IMR-90 (cell line): ENCODE measurements at regions not wholly inside any gene's neighbourhood (a gene's known extent, or its start where the extent isn't known, plus 50 kb on each side); places are given as distances from the start of the nearest gene placed in this dataset.

Experiments used
- ATAC-seq: fragments of 200-7000 bp; cut with Tn5 transposase; 2 replicates; pipeline ENCODE4 v1.9.1; 2020; ENCODE audit warnings: low read depth, mild to moderate bottlenecking, moderate library complexity
- BruUV-seq: library from RNA; stranded (reverse); fragments of 400-500 nt; replicated peaks from 2 replicates; lab custom pipeline; 2021; lab: Mats Ljungman, UMichigan
- CTCF ChIA-PET: fragments of 300-600 bp; formaldehyde crosslinking; extraction: SDS; loops from one replicate; lab custom pipeline; 2021; ENCODE audit warnings: antibody characterized with exemption; lab: Yijun Ruan, JAX
- POLR2A ChIA-PET: fragments of 300-600 bp; sonication (Branson Sonifier 250); formaldehyde crosslinking; loops from one replicate; lab custom pipeline; 2022; ENCODE audit warnings: antibody characterized with exemption; ENCODE audit not compliant: unreplicated experiment; lab: Charles Lee
- DNase-seq: peaks from one replicate; pipeline ENCODE4 v3.0.0; 2013
- H2AFZ ChIP-seq: replicated peaks from 2 replicates; pipeline ENCODE3; 2013; ENCODE audit warnings: low read length, mild to moderate bottlenecking; ENCODE audit not compliant: poor library complexity
- H2AK5ac ChIP-seq: 2 replicates; pipeline ENCODE4 v1.6.1; 2013; ENCODE audit warnings: low read depth, low read length, inconsistent platforms
- H2AK9ac ChIP-seq: replicated peaks from 2 replicates; pipeline ENCODE3; 2013; ENCODE audit warnings: mild to moderate bottlenecking, low read depth, low read length, moderate library complexity; ENCODE audit not compliant: poor library complexity
- H2BK120ac ChIP-seq: 2 replicates; pipeline ENCODE4 v1.6.1; 2013; ENCODE audit warnings: low read depth, low read length, inconsistent platforms
- H2BK15ac ChIP-seq: 3 replicates; pipeline ENCODE4 v1.6.1; 2013; ENCODE audit warnings: low read depth, low read length, inconsistent platforms
- H2BK20ac ChIP-seq: 2 replicates; pipeline ENCODE4 v1.6.1; 2013; ENCODE audit warnings: low read depth, mild to moderate bottlenecking, inconsistent platforms, low read length, moderate library complexity
- H2BK5ac ChIP-seq: 2 replicates; pipeline ENCODE4 v1.6.1; 2013; ENCODE audit warnings: mild to moderate bottlenecking, low read depth, low read length, inconsistent platforms; ENCODE audit not compliant: poor library complexity, severe bottlenecking
- H3K14ac ChIP-seq: replicated peaks from 2 replicates; pipeline ENCODE4 v1.6.1; 2013; ENCODE audit warnings: low read depth, low read length, inconsistent platforms
- H3K18ac ChIP-seq: 2 replicates; pipeline ENCODE4 v1.6.1; 2013; ENCODE audit warnings: low read depth, low read length, control low read depth
- H3K23ac ChIP-seq: 2 replicates; pipeline ENCODE4 v1.6.1; 2013; ENCODE audit warnings: low read depth, low read length, inconsistent platforms
- H3K27ac ChIP-seq: 2 replicates; pipeline ENCODE4 v1.5.1; 2013; ENCODE audit warnings: mild to moderate bottlenecking, control low read depth, low read length; ENCODE audit not compliant: insufficient read depth
- H3K27me3 ChIP-seq: 2 replicates; pipeline ENCODE4 v1.6.1; 2013; ENCODE audit warnings: low read length; ENCODE audit not compliant: control insufficient read depth, insufficient read depth
- H3K36me3 ChIP-seq: 2 replicates; pipeline ENCODE4 v1.6.1; 2013; ENCODE audit warnings: low read length, mixed read lengths; ENCODE audit not compliant: control insufficient read depth, insufficient read depth
- H3K4ac ChIP-seq: 2 replicates; pipeline ENCODE4 v1.6.1; 2013; ENCODE audit warnings: low read depth, low read length, inconsistent platforms
- H3K4me1 ChIP-seq: 2 replicates; pipeline ENCODE4 v1.6.1; 2013; ENCODE audit warnings: low read length, mixed read lengths; ENCODE audit not compliant: control insufficient read depth, insufficient read depth
- H3K4me2 ChIP-seq: 2 replicates; pipeline ENCODE4 v1.6.1; 2013; ENCODE audit warnings: low read depth, mild to moderate bottlenecking, control low read depth, low read length, moderate library complexity
- H3K4me3 ChIP-seq: 2 replicates; pipeline ENCODE4 v1.5.1; 2013; ENCODE audit warnings: low read depth, mild to moderate bottlenecking, control low read depth, low read length, moderate library complexity; ENCODE audit not compliant: insufficient read depth
- H3K56ac ChIP-seq: 2 replicates; pipeline ENCODE4 v1.6.1; 2013; ENCODE audit warnings: low read length, inconsistent platforms; ENCODE audit not compliant: insufficient read depth; ENCODE audit errors: extremely low read depth
- H3K79me1 ChIP-seq, 2 experiments: 2 replicates each; pipeline ENCODE4 v1.6.1; 2013; ENCODE audit warnings: low read length in 2 of 2, inconsistent platforms in 1 of 2, low read depth in 1 of 2
- H3K9ac ChIP-seq: 2 replicates; pipeline ENCODE4 v1.6.1; 2013; ENCODE audit warnings: low read depth, low read length, control low read depth
- H3K9me1 ChIP-seq: 2 replicates; pipeline ENCODE4 v1.6.1; 2013; ENCODE audit warnings: low read length, inconsistent platforms; ENCODE audit not compliant: insufficient read depth
- H3K9me3 ChIP-seq: 2 replicates; pipeline ENCODE4 v1.6.1; 2013; ENCODE audit warnings: low read length; ENCODE audit not compliant: control insufficient read depth, insufficient read depth
- H4K20me1 ChIP-seq: 2 replicates; pipeline ENCODE4 v1.6.1; 2013; ENCODE audit warnings: low read length, inconsistent platforms; ENCODE audit not compliant: insufficient read depth
- H4K5ac ChIP-seq: 2 replicates; pipeline ENCODE4 v1.6.1; 2013; ENCODE audit warnings: mild to moderate bottlenecking, low read depth, low read length, control low read depth
- H4K8ac ChIP-seq, 2 experiments: 2 replicates each; pipeline ENCODE4 v1.6.1; 2013; ENCODE audit warnings: low read depth in 2 of 2, low read length in 2 of 2, control low read depth in 1 of 2, inconsistent platforms in 1 of 2
- H4K91ac ChIP-seq: 2 replicates; pipeline ENCODE4 v1.6.1; 2013; ENCODE audit warnings: low read depth, low read length, inconsistent platforms; ENCODE audit not compliant: insufficient read depth
- BHLHE40 ChIP-seq: fragments of 150-350 bp; IDR thresholded peaks from 2 replicates; pipeline ENCODE4 v1.6.1; 2016; ENCODE audit warnings: mild to moderate bottlenecking, low read depth, low read length
- CEBPB ChIP-seq: IDR thresholded peaks from 2 replicates; pipeline ENCODE4 v1.6.1; 2012; ENCODE audit warnings: low read depth, low read length, improper control_type of control experiment
- CTCF ChIP-seq: conservative IDR thresholded peaks from 2 replicates; pipeline ENCODE4 v1.5.1; 2012; ENCODE audit warnings: mild to moderate bottlenecking, low read depth, low read length, improper control_type of control experiment
- FOS ChIP-seq: fragments of 150-350 bp; IDR thresholded peaks from 2 replicates; pipeline ENCODE4 v1.6.1; 2016; ENCODE audit warnings: low read depth, low read length
- MAFK ChIP-seq: IDR thresholded peaks from 2 replicates; pipeline ENCODE4 v1.6.1; 2012; ENCODE audit warnings: low read depth, low read length, improper control_type of control experiment
- MAZ ChIP-seq: IDR thresholded peaks from 2 replicates; pipeline ENCODE4 v1.6.1; 2012; ENCODE audit warnings: low read depth, mild to moderate bottlenecking, low read length, improper control_type of control experiment, moderate library complexity, borderline replicate concordance
- MXI1 ChIP-seq: IDR thresholded peaks from 2 replicates; pipeline ENCODE4 v1.6.1; 2012; ENCODE audit warnings: low read depth, mild to moderate bottlenecking, low read length, moderate library complexity, borderline replicate concordance
- NFE2L2 ChIP-seq: fragments of 150-350 bp; IDR thresholded peaks from 2 replicates; pipeline ENCODE4 v1.6.1; 2016; ENCODE audit warnings: low read depth, mild to moderate bottlenecking, low read length
- POLR2A ChIP-seq: IDR thresholded peaks from 2 replicates; pipeline ENCODE4 v1.6.1; 2012; ENCODE audit warnings: mild to moderate bottlenecking, low read depth, low read length
- RAD21 ChIP-seq: IDR thresholded peaks from 2 replicates; pipeline ENCODE4 v1.6.1; 2012; ENCODE audit warnings: low read length, improper control_type of control experiment
- RFX5 ChIP-seq: IDR thresholded peaks from 2 replicates; pipeline ENCODE4 v1.8.0; 2012; ENCODE audit warnings: low read depth, mild to moderate bottlenecking, low read length, moderate library complexity
- SMC3 ChIP-seq: fragments of 150-350 bp; IDR thresholded peaks from 2 replicates; pipeline ENCODE4 v1.6.1; 2016; ENCODE audit warnings: low read depth, mild to moderate bottlenecking, antibody characterized with exemption, low read length, moderate library complexity
- USF2 ChIP-seq: fragments of 150-350 bp; IDR thresholded peaks from 2 replicates; pipeline ENCODE4 v1.6.1; 2017; ENCODE audit warnings: mild to moderate bottlenecking, antibody characterized with exemption, low read length, low read depth
- WGBS, 2 experiments: methylation state at CpG; one replicate each; pipeline versions ENCODE4 v1.1.5 to v1.1.7; 2013; ENCODE audit warnings: missing lambda C conversion rate in 2 of 2; ENCODE audit not compliant: insufficient read length in 1 of 2; ENCODE audit errors: extremely low coverage in 2 of 2; 5-methylcytosine and 5-hydroxymethylcytosine counted together
- dilution Hi-C: fragments of 300-500 bp; cut with HindIII; formaldehyde crosslinking; loops from one replicate; pipeline ENCODE4 v1.14.3; 2018; ENCODE audit warnings: low sequenced_read_pairs; ENCODE audit not compliant: unreplicated experiment
- in situ Hi-C: fragments of 300-500 bp; cut with MboI; formaldehyde crosslinking; loops from 3 replicates; pipeline ENCODE4 v1.14.3; 2019; ENCODE audit warnings: low sequenced_read_pairs, inconsistent platforms, mixed read lengths
- intact Hi-C: fragments of 100-400 bp; cut with micrococcal nuclease; formaldehyde crosslinking; loops from 2 replicates; pipeline ENCODE4 v1.10.0; 2022
- TF ChIP-seq, protein P1 (sequence below): fragments of 150-350 bp; IDR thresholded peaks from 2 replicates; pipeline ENCODE4 v1.6.1; 2016; ENCODE audit warnings: low read depth, mild to moderate bottlenecking, low read length, moderate library complexity, borderline replicate concordance

GRCh38 chr7:112566442-112567324 lies 85.9 kb downstream of the LSMEM1 start:
- POLR2A ChIA-PET: no interaction called here
- no peak overlapping the region for H3K4me3 ChIP-seq

More at GRCh38 chr7:112566442-112567324, 85.9 kb downstream of the LSMEM1 start:
- Histone ChIP-seq H3K9ac (no peak overlapping the region), H4K5ac (no peak overlapping the region), H3K27ac (no peak overlapping the region), H2BK5ac (no peak overlapping the region), H3K18ac (no peak overlapping the region), H3K4ac (no peak overlapping the region), H3K4me1 (no peaks in the 10 kb centered on the region), H2BK120ac (no peak overlapping the region), H3K36me3 (no peaks in the 10 kb centered on the region), H2AFZ (no peak overlapping the region), H2AK5ac (no peak overlapping the region), H3K9me1 (no peaks in the 10 kb centered on the region), H2AK9ac (no peak overlapping the region), H3K14ac (no peak overlapping the region), H4K91ac (no peak overlapping the region), H3K56ac (no peak overlapping the region), H3K27me3 (no peaks in the 10 kb centered on the region; the same call in 1 of the 2 replicates), H3K9me3 (no peaks in the 10 kb centered on the region), H3K4me2 (peak overlapping the region; percentile 22; the same call in 1 of the 2 replicates), H3K79me1 (no peaks in the 10 kb centered on the region), H4K8ac (no peak overlapping the region), H3K23ac (no peak overlapping the region), H4K20me1 (no peaks in the 10 kb centered on the region), H2BK15ac (no peak overlapping the region), H2BK20ac (no peak overlapping the region)
- BruUV-seq: no TSS peak
- no peak for TF ChIP-seq MXI1
- TF ChIP-seq CTCF: no peak
- TF ChIP-seq MAFK: no peak
- TF ChIP-seq BHLHE40: no peak
- TF ChIP-seq USF2: no peak
- TF ChIP-seq RAD21: no peak
- no peak for TF ChIP-seq RFX5
- no peak for TF ChIP-seq NFE2L2
- TF ChIP-seq MAZ: no peak
- no peak for TF ChIP-seq POLR2A
- TF ChIP-seq CEBPB: no peak
- no peak for TF ChIP-seq SMC3
- TF ChIP-seq, protein P1, sequence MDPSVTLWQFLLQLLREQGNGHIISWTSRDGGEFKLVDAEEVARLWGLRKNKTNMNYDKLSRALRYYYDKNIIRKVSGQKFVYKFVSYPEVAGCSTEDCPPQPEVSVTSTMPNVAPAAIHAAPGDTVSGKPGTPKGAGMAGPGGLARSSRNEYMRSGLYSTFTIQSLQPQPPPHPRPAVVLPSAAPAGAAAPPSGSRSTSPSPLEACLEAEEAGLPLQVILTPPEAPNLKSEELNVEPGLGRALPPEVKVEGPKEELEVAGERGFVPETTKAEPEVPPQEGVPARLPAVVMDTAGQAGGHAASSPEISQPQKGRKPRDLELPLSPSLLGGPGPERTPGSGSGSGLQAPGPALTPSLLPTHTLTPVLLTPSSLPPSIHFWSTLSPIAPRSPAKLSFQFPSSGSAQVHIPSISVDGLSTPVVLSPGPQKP: no peak
- no peak for TF ChIP-seq FOS
- no CpG with 5 or more reads among the region's 8 CpGs for WGBS, 2 experiments
- ATAC-seq (no peak), DNase-seq (no peak)
- CTCF ChIA-PET: no interaction called here
- dilution Hi-C loops: no loop called here
- in situ Hi-C loops: loop anchor here (25.0 kb wide), 1 partner anchor 1121 kb away; no protein-coding TSS in a partner anchor
- intact Hi-C loops: no loop called here
